Osteocyte (in vitro differentiated cells): ENCODE measurements at regions not wholly inside any gene's neighbourhood (a gene's known extent, or its start where the extent isn't known, plus 50 kb on each side); places are given as distances from the start of the nearest gene placed in this dataset.

Experiments
- DNase-seq: peaks from one replicate; pipeline ENCODE4 v3.0.0; 2021; ENCODE audit warnings: mixed read lengths; ENCODE audit not compliant: unreplicated experiment; ENCODE audit errors: extremely low spot score
- H3K27ac Mint-ChIP-seq: one replicate; pipeline ENCODE4 v1.8.0; 2021; ENCODE audit warnings: mild to moderate bottlenecking, mixed read lengths; ENCODE audit not compliant: unreplicated experiment
- H3K27me3 Mint-ChIP-seq: one replicate; pipeline ENCODE4 v1.8.0; 2021; ENCODE audit warnings: mixed read lengths; ENCODE audit not compliant: unreplicated experiment
- H3K36me3 Mint-ChIP-seq: one replicate; pipeline ENCODE4 v1.8.0; 2021; ENCODE audit warnings: mixed read lengths; ENCODE audit not compliant: unreplicated experiment
- H3K4me1 Mint-ChIP-seq: one replicate; pipeline ENCODE4 v1.8.0; 2021; ENCODE audit warnings: mixed read lengths; ENCODE audit not compliant: unreplicated experiment
- H3K4me3 Mint-ChIP-seq: one replicate; pipeline ENCODE4 v1.8.0; 2021; ENCODE audit warnings: mild to moderate bottlenecking, moderate library complexity, mixed read lengths; ENCODE audit not compliant: unreplicated experiment
- H3K9me3 Mint-ChIP-seq: one replicate; pipeline ENCODE4 v1.8.0; 2021; ENCODE audit warnings: mixed read lengths; ENCODE audit not compliant: unreplicated experiment
- CTCF ChIP-seq: fragments of 200-600 bp; sonication (generic); IDR thresholded peaks from 2 replicates; pipeline ENCODE4 v1.5.0; 2021; ENCODE audit warnings: antibody characterized with exemption, mild to moderate bottlenecking, moderate library complexity

GRCh38 chr2:19818543-19818942 is 83.2 kb downstream of the TTC32 start:
- Mint-ChIP-seq H3K27ac (no peak overlapping the region), H3K4me1 (peaks cover 20% of the 10 kb centered on the region)
- no peak for TF ChIP-seq CTCF

GRCh38 chr2:19818039-19818438 is 83.7 kb downstream of the TTC32 start:
- Mint-ChIP-seq H3K4me1 (peaks cover 21% of the 10 kb centered on the region), H3K36me3 (no peaks in the 10 kb centered on the region)
- no peak for DNase-seq

More at GRCh38 chr2:19818543-19818942, 83.2 kb downstream of the TTC32 start:
- no peak overlapping the region for H3K4me3 Mint-ChIP-seq
- no peaks in the 10 kb centered on the region for H3K27me3 Mint-ChIP-seq
- no peaks in the 10 kb centered on the region for H3K9me3 Mint-ChIP-seq
- H3K36me3 Mint-ChIP-seq: no peaks in the 10 kb centered on the region
- no peak for DNase-seq

GRCh38 chr2:19815746-19816145 is 86.0 kb downstream of the TTC32 start:
- no peak for DNase-seq
- Mint-ChIP-seq H3K27me3 (no peaks in the 10 kb centered on the region), H3K27ac (no peak overlapping the region)

More at GRCh38 chr2:19818039-19818438, 83.7 kb downstream of the TTC32 start:
- H3K27ac Mint-ChIP-seq: no peak overlapping the region
- no peak overlapping the region for H3K4me3 Mint-ChIP-seq
- no peak for TF ChIP-seq CTCF
- H3K27me3 Mint-ChIP-seq: no peaks in the 10 kb centered on the region
- H3K9me3 Mint-ChIP-seq: no peaks in the 10 kb centered on the region

GRCh38 chr2:19812166-19812565 is 89.6 kb downstream of the TTC32 start:
- peak overlapping the region; percentile 75 for H3K27ac Mint-ChIP-seq
- H3K4me1 Mint-ChIP-seq: peaks cover 43% of the 10 kb centered on the region
- H3K36me3 Mint-ChIP-seq: no peaks in the 10 kb centered on the region
- no peaks in the 10 kb centered on the region for H3K9me3 Mint-ChIP-seq
- no peak overlapping the region for H3K4me3 Mint-ChIP-seq
- DNase-seq: no peak
- H3K27me3 Mint-ChIP-seq: no peaks in the 10 kb centered on the region
- peak; percentile 37 for TF ChIP-seq CTCF

More at GRCh38 chr2:19815746-19816145, 86.0 kb downstream of the TTC32 start:
- peaks cover 38% of the 10 kb centered on the region for H3K4me1 Mint-ChIP-seq
- no peaks in the 10 kb centered on the region for H3K9me3 Mint-ChIP-seq
- H3K4me3 Mint-ChIP-seq: no peak overlapping the region
- no peak for TF ChIP-seq CTCF
- no peaks in the 10 kb centered on the region for H3K36me3 Mint-ChIP-seq

- Mint-ChIP-seq H3K36me3 (no peaks in the 10 kb centered on the region), H3K27me3 (no peaks in the 10 kb centered on the region), H3K4me3 (no peak overlapping the region), H3K27ac (no peak overlapping the region), H3K4me1 (peaks cover 51% of the 10 kb centered on the region), H3K9me3 (no peaks in the 10 kb centered on the region)
- DNase-seq: no peak
- no peak for TF ChIP-seq CTCF
These were observed 90.6 kb downstream of the TTC32 start for GRCh38 chr2:19811186-19811585.
